ENCODE measurements at regions not wholly inside any gene's neighbourhood (a gene's known extent, or its start where the extent isn't known, plus 50 kb on each side); places are given as distances from the start of the nearest gene placed in this dataset.

DNA sequence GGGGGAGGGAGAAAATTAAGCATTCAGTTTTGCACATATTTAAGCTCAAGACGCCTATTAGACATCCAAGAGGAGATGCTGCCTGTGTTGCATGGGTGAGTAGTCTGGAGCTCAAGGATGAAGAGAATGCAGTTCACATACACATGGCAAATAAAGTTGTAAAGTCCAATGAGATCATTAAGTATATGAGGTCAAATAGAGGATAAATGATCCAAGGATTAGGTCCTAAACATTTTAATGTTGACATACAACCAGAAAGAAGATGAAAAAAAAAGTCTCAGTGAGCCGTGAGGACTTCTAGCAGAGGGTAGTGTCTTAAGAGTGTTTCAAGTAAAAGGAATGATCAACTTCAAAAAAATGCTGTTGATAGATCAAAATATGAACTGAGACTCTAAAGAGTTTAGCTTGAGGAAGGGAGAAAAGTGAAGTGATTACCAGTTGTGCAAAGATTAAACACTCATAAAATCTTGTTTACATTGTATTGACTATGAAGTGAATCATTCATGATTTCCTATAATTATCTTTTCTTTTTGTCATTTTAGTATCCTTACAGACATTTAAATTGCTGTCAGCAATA lies 251.8 kb downstream of the ZNF608 start:
- TF ChIP-seq CTCF (IDR thresholded peaks at IDR 0.05): no peak
- TF ChIP-seq EZH2 (IDR thresholded peaks at IDR 0.05; ENCODE audit: borderline replicate concordance, insufficient read depth, low read depth, low read length, poor library complexity, severe bottlenecking): no peak
